Panc1 (cell line): ENCODE measurements at regions not wholly inside any gene's neighbourhood (a gene's known extent, or its start where the extent isn't known, plus 50 kb on each side); places are given as distances from the start of the nearest gene placed in this dataset.

ENCODE experiments used
- ATAC-seq: fragments of 200-7000 bp; cut with Tn5 transposase; 2 replicates; pipeline ENCODE4 v1.9.1; 2020; ENCODE audit warnings: mild to moderate bottlenecking, moderate library complexity
- BruUV-seq: library from RNA; stranded (reverse); fragments of 400-500 nt; replicated peaks from 2 replicates; lab custom pipeline; 2021; lab: Mats Ljungman, UMichigan
- CTCF ChIA-PET: fragments of 300-600 bp; sonication (Branson Sonifier 250); formaldehyde crosslinking; loops from one replicate; lab custom pipeline; 2022; ENCODE audit warnings: antibody characterized with exemption; lab: Charles Lee
- POLR2A ChIA-PET: fragments of 300-600 bp; sonication (Branson Sonifier 250); formaldehyde crosslinking; loops from one replicate; lab custom pipeline; 2022; ENCODE audit warnings: antibody characterized with exemption; lab: Charles Lee
- DNase-seq: peaks from one replicate; pipeline ENCODE4 v3.0.0-alpha.2; 2010; ENCODE audit warnings: low read depth, low spot score
- H3K27ac ChIP-seq: 2 replicates; pipeline ENCODE4 v1.5.1; 2011; ENCODE audit warnings: mild to moderate bottlenecking, low read length, inconsistent platforms
- H3K27me3 ChIP-seq: fragments of 200-500 bp; sonication (Bioruptor generic); 2 replicates; pipeline ENCODE4 v1.6.0; 2014; ENCODE audit warnings: low read length, inconsistent platforms; ENCODE audit not compliant: control insufficient read depth, insufficient read depth
- H3K36me3 ChIP-seq: fragments of 200-500 bp; sonication (Bioruptor generic); 2 replicates; pipeline ENCODE4 v1.5.1; 2014; ENCODE audit warnings: inconsistent platforms, mild to moderate bottlenecking, low read length, moderate library complexity; ENCODE audit not compliant: control insufficient read depth, insufficient read depth
- H3K4me1 ChIP-seq: 2 replicates; pipeline ENCODE4 v1.5.1; 2011; ENCODE audit warnings: inconsistent platforms, mild to moderate bottlenecking, low read length, moderate library complexity; ENCODE audit not compliant: control insufficient read depth, insufficient read depth
- H3K4me3 ChIP-seq, 2 experiments: 2 replicates each; pipeline ENCODE4 v1.5.1; 2011 to 2012; ENCODE audit warnings: low read depth in 2 of 2, low read length in 2 of 2, mild to moderate bottlenecking in 2 of 2, inconsistent platforms in 1 of 2, moderate library complexity in 1 of 2
- H3K9me3 ChIP-seq: fragments of 200-500 bp; sonication (Bioruptor generic); 2 replicates; pipeline ENCODE4 v1.5.1; 2014; ENCODE audit warnings: low read depth, mild to moderate bottlenecking, inconsistent platforms, low read length, moderate library complexity; ENCODE audit not compliant: control insufficient read depth, insufficient read depth
- POLR2AphosphoS5 ChIP-seq: IDR thresholded peaks from 2 replicates; pipeline ENCODE4 v1.6.1; 2012; ENCODE audit warnings: mild to moderate bottlenecking, low read depth, low read length, moderate library complexity
- SIN3A ChIP-seq: IDR thresholded peaks from 2 replicates; pipeline ENCODE4 v1.6.1; 2012; ENCODE audit warnings: low read depth, mild to moderate bottlenecking, low read length, moderate library complexity, borderline replicate concordance; ENCODE audit not compliant: insufficient read depth
- TCF7L2 ChIP-seq: IDR thresholded peaks from 2 replicates; pipeline ENCODE4 v1.6.1; 2011; ENCODE audit warnings: mild to moderate bottlenecking, low read depth, low read length, inconsistent platforms
- in situ Hi-C: cut with HindIII; loops from 2 replicates; pipeline ENCODE4 v1.10.0; 2016; ENCODE audit warnings: low sequenced_read_pairs, low pct_unique_long_range_greater_than_20kb
- intact Hi-C: fragments of 100-400 bp; cut with micrococcal nuclease; formaldehyde crosslinking; loops from one replicate; pipeline ENCODE4 v1.10.0; 2022; ENCODE audit not compliant: unreplicated experiment
- TF ChIP-seq, protein P1 (sequence below): fragments of 450-650 bp; IDR thresholded peaks from 2 replicates; pipeline ENCODE4 v1.5.1; 2017; ENCODE audit warnings: mild to moderate bottlenecking
- TF ChIP-seq, protein P2 (sequence below), 2 experiments: IDR thresholded peaks; 2 replicates each; pipeline ENCODE4 v1.6.1; 2011 to 2012; ENCODE audit warnings: low read depth in 2 of 2, control low read depth in 1 of 2, low read length in 1 of 2, mild to moderate bottlenecking in 1 of 2, moderate library complexity in 1 of 2; ENCODE audit not compliant: insufficient read depth in 1 of 2

DNA sequence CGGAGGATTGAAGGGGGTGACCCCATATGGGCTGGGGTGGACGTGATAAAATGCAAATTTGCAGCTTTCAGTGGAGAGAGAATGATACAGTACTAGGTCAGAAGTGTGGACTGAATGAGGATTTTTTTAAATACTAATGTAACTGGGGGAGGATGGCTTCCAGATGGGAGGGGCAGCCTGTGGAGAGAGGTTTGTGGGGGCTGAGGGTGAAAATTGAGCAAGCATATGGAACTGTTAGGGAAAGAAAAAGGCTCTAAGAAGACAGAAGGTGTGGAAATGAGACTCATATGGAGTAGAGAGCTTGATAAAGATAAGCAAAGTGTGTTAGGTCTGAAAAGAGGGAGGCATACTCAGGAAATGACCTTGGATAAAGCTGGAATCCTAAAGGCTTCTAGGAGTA, 926.4 kb downstream of the IGSF11 start:
- ATAC-seq (no peak), DNase-seq (no peak)
- H3K4me1 ChIP-seq, result no peaks in the 10 kb centered on the region
- BruUV-seq, result no TSS peak
- intact Hi-C loops (no loop called here), in situ Hi-C loops (no loop called here)
- no peak overlapping the region for H3K27ac ChIP-seq
- H3K36me3 ChIP-seq, result no peaks in the 10 kb centered on the region
- TF ChIP-seq TCF7L2, result no peak
- TF ChIP-seq, protein P1, sequence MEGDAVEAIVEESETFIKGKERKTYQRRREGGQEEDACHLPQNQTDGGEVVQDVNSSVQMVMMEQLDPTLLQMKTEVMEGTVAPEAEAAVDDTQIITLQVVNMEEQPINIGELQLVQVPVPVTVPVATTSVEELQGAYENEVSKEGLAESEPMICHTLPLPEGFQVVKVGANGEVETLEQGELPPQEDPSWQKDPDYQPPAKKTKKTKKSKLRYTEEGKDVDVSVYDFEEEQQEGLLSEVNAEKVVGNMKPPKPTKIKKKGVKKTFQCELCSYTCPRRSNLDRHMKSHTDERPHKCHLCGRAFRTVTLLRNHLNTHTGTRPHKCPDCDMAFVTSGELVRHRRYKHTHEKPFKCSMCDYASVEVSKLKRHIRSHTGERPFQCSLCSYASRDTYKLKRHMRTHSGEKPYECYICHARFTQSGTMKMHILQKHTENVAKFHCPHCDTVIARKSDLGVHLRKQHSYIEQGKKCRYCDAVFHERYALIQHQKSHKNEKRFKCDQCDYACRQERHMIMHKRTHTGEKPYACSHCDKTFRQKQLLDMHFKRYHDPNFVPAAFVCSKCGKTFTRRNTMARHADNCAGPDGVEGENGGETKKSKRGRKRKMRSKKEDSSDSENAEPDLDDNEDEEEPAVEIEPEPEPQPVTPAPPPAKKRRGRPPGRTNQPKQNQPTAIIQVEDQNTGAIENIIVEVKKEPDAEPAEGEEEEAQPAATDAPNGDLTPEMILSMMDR, result no peak
- H3K9me3 ChIP-seq, result no peaks in the 10 kb centered on the region
- no peak overlapping the region for H3K4me3 ChIP-seq
- H3K27me3 ChIP-seq, result no peaks in the 10 kb centered on the region
- ChIA-PET CTCF (no interaction called here), POLR2A (no interaction called here)

DNA sequence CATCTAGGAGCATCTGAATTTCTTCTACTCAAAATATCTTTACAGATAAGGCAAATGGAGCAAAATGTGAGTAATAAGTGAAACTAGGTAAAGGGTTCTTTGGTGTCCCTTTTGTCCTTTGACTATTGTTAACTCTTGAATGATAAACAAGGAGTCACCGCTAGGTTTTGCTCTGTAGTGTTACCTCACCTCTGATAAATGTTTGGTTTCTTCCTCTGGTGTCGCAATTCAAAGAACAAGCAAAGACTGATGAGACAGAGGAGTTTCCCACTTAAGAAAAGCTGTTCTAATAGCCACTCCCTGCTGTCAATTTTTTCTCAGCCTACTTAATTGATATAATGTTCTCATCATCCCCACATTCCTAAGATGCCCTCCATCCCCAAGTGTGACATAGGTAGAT, 925.9 kb downstream of the IGSF11 start:
- intact Hi-C loops, result no loop called here

More for the DNA sequence above, 925.9 kb downstream of the IGSF11 start:
- ChIA-PET CTCF (no interaction called here), POLR2A (no interaction called here)
- no peaks in the 10 kb centered on the region for H3K9me3 ChIP-seq
- no peak for ATAC-seq
- no peak overlapping the region for H3K27ac ChIP-seq
- in situ Hi-C loops, result no loop called here
- no peaks in the 10 kb centered on the region for H3K36me3 ChIP-seq
- TF ChIP-seq, protein P2, sequence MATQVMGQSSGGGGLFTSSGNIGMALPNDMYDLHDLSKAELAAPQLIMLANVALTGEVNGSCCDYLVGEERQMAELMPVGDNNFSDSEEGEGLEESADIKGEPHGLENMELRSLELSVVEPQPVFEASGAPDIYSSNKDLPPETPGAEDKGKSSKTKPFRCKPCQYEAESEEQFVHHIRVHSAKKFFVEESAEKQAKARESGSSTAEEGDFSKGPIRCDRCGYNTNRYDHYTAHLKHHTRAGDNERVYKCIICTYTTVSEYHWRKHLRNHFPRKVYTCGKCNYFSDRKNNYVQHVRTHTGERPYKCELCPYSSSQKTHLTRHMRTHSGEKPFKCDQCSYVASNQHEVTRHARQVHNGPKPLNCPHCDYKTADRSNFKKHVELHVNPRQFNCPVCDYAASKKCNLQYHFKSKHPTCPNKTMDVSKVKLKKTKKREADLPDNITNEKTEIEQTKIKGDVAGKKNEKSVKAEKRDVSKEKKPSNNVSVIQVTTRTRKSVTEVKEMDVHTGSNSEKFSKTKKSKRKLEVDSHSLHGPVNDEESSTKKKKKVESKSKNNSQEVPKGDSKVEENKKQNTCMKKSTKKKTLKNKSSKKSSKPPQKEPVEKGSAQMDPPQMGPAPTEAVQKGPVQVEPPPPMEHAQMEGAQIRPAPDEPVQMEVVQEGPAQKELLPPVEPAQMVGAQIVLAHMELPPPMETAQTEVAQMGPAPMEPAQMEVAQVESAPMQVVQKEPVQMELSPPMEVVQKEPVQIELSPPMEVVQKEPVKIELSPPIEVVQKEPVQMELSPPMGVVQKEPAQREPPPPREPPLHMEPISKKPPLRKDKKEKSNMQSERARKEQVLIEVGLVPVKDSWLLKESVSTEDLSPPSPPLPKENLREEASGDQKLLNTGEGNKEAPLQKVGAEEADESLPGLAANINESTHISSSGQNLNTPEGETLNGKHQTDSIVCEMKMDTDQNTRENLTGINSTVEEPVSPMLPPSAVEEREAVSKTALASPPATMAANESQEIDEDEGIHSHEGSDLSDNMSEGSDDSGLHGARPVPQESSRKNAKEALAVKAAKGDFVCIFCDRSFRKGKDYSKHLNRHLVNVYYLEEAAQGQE (IDR thresholded peaks at IDR 0.05; ENCODE audit: insufficient read depth in 1 of 2, low read depth in 2 of 2, low read length in 1 of 2), result no peak
- TF ChIP-seq TCF7L2 (no peak), POLR2AphosphoS5 (no peak), SIN3A (no peak)
- TF ChIP-seq, protein P1, result no peak
- no TSS peak for BruUV-seq
- no peak overlapping the region for H3K4me3 ChIP-seq
- no peak for DNase-seq
- no peaks in the 10 kb centered on the region for H3K27me3 ChIP-seq
- H3K4me1 ChIP-seq, result no peaks in the 10 kb centered on the region
